Stimulated activated naive B cell treated with anti-CD40 and anti-IgM and Interleukin-4, amounts not matched to agents 10 μg/mL and 1 μg/mL and 100 μg/mL, for 72 hours (primary cell): ENCODE measurements at regions not wholly inside any gene's neighbourhood (a gene's known extent, or its start where the extent isn't known, plus 50 kb on each side); places are given as distances from the start of the nearest gene placed in this dataset.

Experiments
- ATAC-seq, 2 donors: fragments of 150-1000 bp; cut with Tn5 transposase; replicated peaks; 2 replicates each; pipeline ENCODE4 v1.10.0; 2021; ENCODE audit warnings: moderate library complexity in 1 of 2
- DNase-seq: peaks from one replicate; pipeline ENCODE4 v3.0.0; 2021
- H3K27ac Mint-ChIP-seq: one replicate; pipeline ENCODE4 v1.8.0; 2022; ENCODE audit warnings: mild to moderate bottlenecking, mixed read lengths
- H3K27me3 Mint-ChIP-seq, 2 donors: one replicate each; pipeline ENCODE4 v1.8.0; 2022; ENCODE audit warnings: mixed read lengths in 2 of 2
- H3K36me3 Mint-ChIP-seq, 2 donors: one replicate each; pipeline ENCODE4 v1.8.0; 2022; ENCODE audit warnings: mixed read lengths in 2 of 2, mild to moderate bottlenecking in 1 of 2
- H3K4me1 Mint-ChIP-seq, 2 donors: one replicate each; pipeline ENCODE4 v1.8.0; 2022; ENCODE audit warnings: mixed read lengths in 2 of 2, mild to moderate bottlenecking in 1 of 2
- H3K4me3 Mint-ChIP-seq, 2 donors: one replicate each; pipeline ENCODE4 v1.8.0; 2022; ENCODE audit warnings: mild to moderate bottlenecking in 2 of 2, mixed read lengths in 2 of 2, moderate library complexity in 1 of 2
- H3K9me3 Mint-ChIP-seq, 2 donors: one replicate each; pipeline ENCODE4 v1.8.0; 2022; ENCODE audit warnings: mixed read lengths in 2 of 2, mild to moderate bottlenecking in 1 of 2

DNA sequence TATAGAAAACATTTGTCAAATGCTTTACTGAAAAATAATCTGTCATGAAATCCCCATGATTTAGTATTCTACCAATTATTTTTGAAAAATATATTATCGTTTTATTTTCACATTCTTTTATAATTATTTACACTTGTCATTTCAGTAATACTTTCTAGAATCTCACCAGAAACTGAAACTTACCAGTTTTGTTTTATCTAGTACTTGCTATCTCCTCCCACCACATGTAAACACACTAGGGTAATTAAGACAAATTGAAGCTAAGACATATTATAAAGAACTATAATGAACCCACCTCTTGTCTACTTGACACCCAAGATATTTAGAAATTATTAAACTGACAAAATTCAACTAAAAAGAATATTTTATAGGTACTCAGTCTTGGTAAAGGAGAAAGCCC is 51.5 kb upstream of the GRM3 start:
- no peak for ATAC-seq
- no peaks in the 10 kb centered on the region for H3K27me3 Mint-ChIP-seq
- no peak for DNase-seq
- no peak overlapping the region for H3K27ac Mint-ChIP-seq
- peaks cover 6 to 10% of the 10 kb centered on the region in 2 donors for H3K9me3 Mint-ChIP-seq
- H3K4me1 Mint-ChIP-seq: no peaks in the 10 kb centered on the region
- H3K36me3 Mint-ChIP-seq: no peaks in the 10 kb centered on the region
- no peak overlapping the region for H3K4me3 Mint-ChIP-seq

DNA sequence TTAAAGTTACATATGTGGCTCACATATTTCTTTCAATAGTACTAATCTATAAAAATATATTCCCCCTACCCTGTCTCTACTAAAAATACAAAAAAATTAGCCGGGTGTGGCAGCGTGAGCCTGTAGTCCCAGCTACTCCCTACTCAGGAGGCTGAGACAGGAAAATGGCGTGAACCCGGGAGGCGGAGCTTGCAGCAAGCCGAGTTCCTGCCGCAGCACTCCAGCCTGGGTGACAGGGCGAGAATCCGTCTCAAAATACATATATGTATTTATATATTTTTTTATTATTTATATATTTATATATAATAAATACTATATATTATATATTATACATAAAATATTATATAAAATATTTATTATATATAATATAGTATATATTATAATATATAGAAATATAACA is 69.7 kb upstream of the GRM3 start:
- no peak overlapping the region for H3K27ac Mint-ChIP-seq
- H3K4me1 Mint-ChIP-seq: no peaks in the 10 kb centered on the region
- no peak overlapping the region for H3K4me3 Mint-ChIP-seq
- H3K36me3 Mint-ChIP-seq: no peaks in the 10 kb centered on the region
- H3K27me3 Mint-ChIP-seq: no peaks in the 10 kb centered on the region
- peaks cover 6 to 7% of the 10 kb centered on the region in 2 donors for H3K9me3 Mint-ChIP-seq
- no peak for DNase-seq
- ATAC-seq: no peak

DNA sequence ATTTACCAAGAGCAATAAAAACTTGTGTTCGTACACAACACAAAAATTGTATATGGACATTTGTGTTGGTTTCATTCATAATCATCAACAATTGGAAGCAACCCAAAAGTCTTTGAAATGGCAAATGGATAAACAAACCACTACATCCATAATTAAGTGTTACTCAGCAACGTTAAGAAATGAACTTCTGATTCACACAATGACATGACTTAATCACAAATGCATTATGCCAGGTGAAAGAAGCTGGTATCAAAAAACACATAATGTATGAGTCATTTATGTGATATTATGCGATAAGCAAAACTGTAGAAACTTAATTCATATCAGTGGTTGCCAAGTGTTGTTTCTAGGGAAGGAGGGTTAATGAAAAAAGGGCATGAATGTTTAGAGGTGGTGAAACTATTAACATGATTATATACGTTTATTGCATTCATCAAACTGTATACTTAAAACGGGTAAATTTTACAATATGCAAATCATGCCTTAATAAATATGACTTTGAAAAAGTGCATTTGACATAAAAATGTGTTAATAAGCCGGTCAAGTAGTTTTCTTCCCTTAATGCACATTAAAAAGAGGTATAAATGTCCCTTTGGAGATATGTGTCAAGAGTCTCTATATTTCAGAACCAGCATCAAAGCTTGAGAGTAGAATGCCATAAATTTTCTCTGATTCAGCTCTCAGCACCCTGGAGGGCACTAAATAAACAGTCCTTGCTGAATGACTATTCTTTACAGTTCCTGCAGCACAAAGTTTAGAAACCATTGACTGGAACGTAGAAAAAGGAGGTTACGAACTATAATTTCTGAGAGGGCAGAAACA is 84.8 kb upstream of the GRM3 start:
- DNase-seq: no peak
- Mint-ChIP-seq H3K27ac (no peak overlapping the region), H3K9me3 (no peaks in the 10 kb centered on the region), H3K4me1 (no peaks in the 10 kb centered on the region), H3K4me3 (no peak overlapping the region), H3K36me3 (no peaks in the 10 kb centered on the region), H3K27me3 (no peaks in the 10 kb centered on the region)
- ATAC-seq: no peak

DNA sequence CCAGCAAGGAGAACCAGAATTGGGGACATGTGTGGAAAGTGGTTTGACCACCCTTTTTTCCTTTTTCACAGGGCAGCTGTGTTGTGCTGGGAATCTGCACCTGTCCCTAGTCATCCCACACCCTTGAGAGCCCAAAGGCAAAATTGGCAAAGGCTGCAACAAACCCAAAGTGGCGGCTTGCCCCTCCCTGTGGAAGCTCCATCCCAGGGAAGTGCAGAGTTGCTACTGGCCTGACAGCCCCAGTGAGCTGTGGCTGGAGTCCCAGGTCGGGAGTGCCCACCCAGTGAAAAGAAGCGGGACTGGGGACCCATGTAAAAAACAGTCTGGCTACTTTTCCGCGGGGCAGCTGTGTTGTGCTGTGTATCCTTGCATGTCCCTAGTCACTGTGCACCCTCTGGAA is 109.1 kb upstream of the GRM3 start:
- no peak for ATAC-seq
- Mint-ChIP-seq H3K4me1 (no peaks in the 10 kb centered on the region), H3K27ac (no peak overlapping the region)

DNA sequence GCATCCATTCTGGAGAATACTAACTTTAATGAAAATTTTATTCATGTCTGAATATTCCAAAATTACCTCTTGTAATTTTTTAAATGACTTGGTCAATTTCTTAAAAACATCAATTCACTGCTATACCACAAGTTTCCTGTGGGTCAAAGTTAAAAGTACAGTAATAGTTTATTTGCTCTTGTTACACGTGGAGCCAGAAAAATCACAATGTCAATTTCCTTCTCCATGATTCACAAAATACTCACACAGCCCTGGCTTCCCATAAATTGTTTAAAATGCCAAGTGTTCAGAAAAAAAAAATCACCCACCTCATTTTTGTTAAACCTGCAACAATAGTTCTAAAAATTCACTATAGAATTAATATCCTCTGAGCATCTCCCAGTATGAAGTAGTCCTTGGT is 139.5 kb upstream of the GRM3 start:
- Mint-ChIP-seq H3K4me1 (no peaks in the 10 kb centered on the region), H3K9me3 (no peaks in the 10 kb centered on the region), H3K27ac (no peak overlapping the region), H3K27me3 (no peaks in the 10 kb centered on the region), H3K36me3 (no peaks in the 10 kb centered on the region), H3K4me3 (no peak overlapping the region)
- ATAC-seq (no peak), DNase-seq (no peak)

More for the DNA sequence above, 109.1 kb upstream of the GRM3 start:
- no peak for DNase-seq
- Mint-ChIP-seq H3K9me3 (peaks cover 0 to 8% of the 10 kb centered on the region in 2 donors), H3K36me3 (no peaks in the 10 kb centered on the region), H3K27me3 (no peaks in the 10 kb centered on the region), H3K4me3 (no peak overlapping the region)

DNA sequence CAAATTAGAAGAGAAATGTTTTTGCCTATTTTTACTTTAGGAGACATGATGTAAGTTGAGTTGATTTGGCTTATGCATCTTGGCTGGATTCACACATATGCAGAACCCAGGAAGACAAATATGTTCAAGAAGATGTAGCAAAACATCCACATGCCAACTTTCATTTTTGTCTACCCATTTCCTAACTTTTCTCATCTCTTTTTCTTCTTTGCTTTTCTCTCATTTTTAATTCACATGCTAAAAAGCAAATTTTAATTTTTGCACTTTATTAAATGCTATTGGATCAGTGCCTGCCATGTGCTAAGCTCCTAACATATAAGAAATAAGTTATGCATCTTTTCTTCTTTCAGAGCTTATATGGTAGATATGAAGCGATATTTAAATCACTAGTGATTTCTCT is 143.7 kb upstream of the GRM3 start:
- no peak for ATAC-seq
- no peak for DNase-seq
- Mint-ChIP-seq H3K4me1 (no peaks in the 10 kb centered on the region), H3K4me3 (no peak overlapping the region), H3K9me3 (no peaks in the 10 kb centered on the region), H3K27ac (no peak overlapping the region), H3K27me3 (no peaks in the 10 kb centered on the region), H3K36me3 (no peaks in the 10 kb centered on the region)

DNA sequence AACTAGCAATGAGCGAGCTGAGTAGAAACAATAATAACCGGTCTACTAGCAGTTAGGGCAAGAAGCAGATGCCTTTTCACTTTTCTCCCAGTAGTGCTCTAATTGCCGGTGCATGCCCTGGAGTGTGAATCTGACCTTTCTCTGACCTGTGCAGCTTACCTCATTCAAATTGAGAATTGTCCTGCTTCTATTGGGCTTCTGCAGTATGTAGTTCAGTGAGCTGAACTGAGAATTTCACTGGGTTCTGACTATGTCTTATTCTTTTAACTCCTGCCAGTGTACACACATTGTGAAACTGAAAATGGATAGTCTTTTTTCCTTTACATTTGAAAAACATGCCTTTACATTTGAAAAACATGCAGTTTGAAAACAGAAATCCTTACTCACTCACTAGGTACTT is 157.9 kb upstream of the GRM3 start:
- ATAC-seq (no peak), DNase-seq (no peak)
- Mint-ChIP-seq H3K36me3 (no peaks in the 10 kb centered on the region), H3K4me1 (no peaks in the 10 kb centered on the region), H3K27ac (no peak overlapping the region), H3K4me3 (no peak overlapping the region), H3K9me3 (peaks cover 0 to 3% of the 10 kb centered on the region in 2 donors), H3K27me3 (no peaks in the 10 kb centered on the region)

DNA sequence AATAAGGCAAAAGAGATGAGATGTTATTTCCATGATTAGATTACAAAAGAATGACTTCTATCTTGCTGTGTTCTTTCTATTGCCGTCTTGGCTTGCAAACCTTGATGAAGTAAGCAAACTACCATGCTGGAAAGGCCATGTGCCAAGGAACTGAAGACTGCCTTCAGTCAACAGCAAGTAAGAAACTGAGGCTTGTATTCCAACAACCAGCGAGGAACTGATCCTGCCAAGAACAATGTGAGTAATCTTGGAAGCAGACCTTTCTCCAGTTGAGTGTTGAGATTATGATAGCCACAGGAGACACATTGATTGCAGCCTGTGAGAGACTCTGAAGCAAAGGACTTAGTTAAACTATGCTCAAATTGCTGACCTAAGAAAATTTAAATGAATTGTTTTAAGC is 164.6 kb upstream of the GRM3 start:
- DNase-seq (no peak), ATAC-seq (no peak)
- no peaks in the 10 kb centered on the region for H3K36me3 Mint-ChIP-seq
- H3K27ac Mint-ChIP-seq: no peak overlapping the region
- no peaks in the 10 kb centered on the region for H3K4me1 Mint-ChIP-seq
- peaks cover 0 to 1% of the 10 kb centered on the region in 2 donors for H3K9me3 Mint-ChIP-seq
- no peak overlapping the region for H3K4me3 Mint-ChIP-seq
- H3K27me3 Mint-ChIP-seq: no peaks in the 10 kb centered on the region

DNA sequence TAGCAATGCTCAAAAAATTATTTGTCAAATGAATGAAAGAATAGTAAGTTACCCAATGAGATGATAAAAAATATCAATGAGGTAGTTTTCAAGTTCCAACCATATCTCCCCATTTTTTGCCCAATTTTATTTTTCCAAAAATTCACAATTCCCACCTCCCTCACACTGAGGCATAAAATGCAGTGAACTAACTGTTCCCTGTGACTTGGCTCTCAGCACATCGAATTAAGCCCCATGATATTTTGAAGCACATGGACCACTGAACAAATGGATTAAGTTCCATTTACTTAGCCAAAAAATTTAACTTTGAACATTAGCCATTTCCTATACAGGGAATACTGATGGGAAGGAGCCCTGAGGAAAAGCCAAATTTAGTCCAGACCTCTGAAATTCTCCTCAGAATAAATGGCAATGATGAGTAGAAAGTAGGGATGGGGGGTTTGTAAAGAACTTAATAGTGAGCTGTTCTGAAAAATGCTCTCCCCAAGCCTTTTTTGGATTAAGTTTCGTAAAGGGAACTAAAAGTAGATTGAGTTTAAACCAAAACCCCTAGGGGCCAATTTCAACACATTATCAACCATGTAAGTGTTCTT is 166.3 kb upstream of the GRM3 start:
- no peak for ATAC-seq
- Mint-ChIP-seq H3K4me1 (no peaks in the 10 kb centered on the region), H3K9me3 (peaks cover 0 to 1% of the 10 kb centered on the region in 2 donors), H3K4me3 (no peak overlapping the region), H3K36me3 (no peaks in the 10 kb centered on the region), H3K27me3 (no peaks in the 10 kb centered on the region), H3K27ac (no peak overlapping the region)
- DNase-seq: no peak

DNA sequence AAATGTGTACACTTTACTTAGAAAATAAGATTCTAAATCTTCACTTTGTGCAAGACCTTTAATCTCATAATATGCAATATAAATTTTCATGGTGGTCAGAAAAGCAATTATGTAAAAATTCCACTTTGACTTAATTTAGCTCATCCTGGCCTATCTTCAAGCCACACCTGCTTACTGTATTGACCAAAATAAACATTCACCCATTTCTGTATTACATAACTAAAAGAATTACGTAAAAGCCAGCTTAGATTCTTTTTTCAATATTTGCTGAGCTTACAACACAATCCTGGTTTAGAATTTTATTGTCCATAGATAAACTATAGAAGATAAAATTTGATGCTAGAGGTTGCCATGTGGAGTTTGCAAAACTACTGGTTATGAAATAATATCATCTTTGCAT is 172.9 kb upstream of the GRM3 start:
- H3K27me3 Mint-ChIP-seq: no peaks in the 10 kb centered on the region
- ATAC-seq (no peak), DNase-seq (no peak)
- no peak overlapping the region for H3K4me3 Mint-ChIP-seq
- H3K36me3 Mint-ChIP-seq: no peaks in the 10 kb centered on the region
- no peak overlapping the region for H3K27ac Mint-ChIP-seq
- H3K4me1 Mint-ChIP-seq: no peaks in the 10 kb centered on the region
- H3K9me3 Mint-ChIP-seq: no peaks in the 10 kb centered on the region

DNA sequence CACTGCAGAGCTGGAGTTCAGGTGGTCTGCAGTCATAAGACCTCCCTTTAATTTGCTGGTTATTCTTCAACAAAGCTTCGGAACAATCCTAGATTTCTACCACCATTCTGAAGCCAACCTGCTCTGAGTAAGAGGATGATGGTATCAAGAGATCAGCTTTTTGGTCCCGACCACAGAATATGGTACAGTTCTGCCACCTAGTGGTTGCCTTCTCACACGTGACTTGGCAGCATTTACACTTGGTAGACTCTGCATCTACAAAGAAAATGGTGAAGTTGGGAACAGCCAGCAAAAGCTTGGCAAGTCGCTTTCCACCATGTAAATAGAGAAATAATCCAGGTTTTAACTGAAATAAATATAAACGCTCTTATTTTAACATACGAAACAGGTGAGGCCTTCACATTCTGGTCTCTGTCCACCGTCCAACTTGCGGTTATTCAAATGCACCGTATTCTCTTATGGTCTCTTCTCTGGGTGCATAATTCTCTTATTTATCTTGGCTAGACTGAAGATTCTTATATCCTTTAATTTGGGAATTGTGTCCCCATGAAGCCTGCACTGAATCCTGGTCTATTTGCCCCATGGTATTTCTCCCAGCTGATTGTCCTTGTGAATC is 173.9 kb upstream of the GRM3 start:
- no peaks in the 10 kb centered on the region for H3K9me3 Mint-ChIP-seq
- H3K4me3 Mint-ChIP-seq: no peak overlapping the region
- DNase-seq (peak; percentile 15), ATAC-seq (peak; percentile 84 to 90)
- H3K27ac Mint-ChIP-seq: no peak overlapping the region
- no peaks in the 10 kb centered on the region for H3K27me3 Mint-ChIP-seq
- H3K4me1 Mint-ChIP-seq: no peaks in the 10 kb centered on the region
- no peaks in the 10 kb centered on the region for H3K36me3 Mint-ChIP-seq

DNA sequence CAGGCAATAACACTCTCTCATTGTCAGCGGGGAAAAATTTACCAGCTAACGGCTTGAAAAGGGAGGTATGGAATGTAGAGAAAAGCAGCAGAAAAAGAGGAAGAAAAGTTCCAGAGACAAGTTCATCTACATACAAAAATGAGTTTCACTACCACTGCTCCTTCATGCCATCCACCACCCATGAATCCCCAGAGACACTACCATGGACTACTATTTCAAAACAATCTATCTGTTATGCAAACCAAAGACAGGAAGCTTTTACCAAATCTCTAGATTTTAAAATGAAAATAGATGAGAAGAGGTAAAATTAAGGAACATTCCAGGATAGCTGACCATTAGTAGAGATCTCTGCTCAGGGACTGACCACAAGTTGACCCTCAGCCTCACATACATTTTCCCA is 189.0 kb upstream of the GRM3 start:
- Mint-ChIP-seq H3K4me3 (no peak overlapping the region), H3K4me1 (no peaks in the 10 kb centered on the region), H3K27me3 (no peaks in the 10 kb centered on the region), H3K9me3 (no peaks in the 10 kb centered on the region), H3K27ac (no peak overlapping the region), H3K36me3 (no peaks in the 10 kb centered on the region)
- ATAC-seq (no peak), DNase-seq (no peak)

DNA sequence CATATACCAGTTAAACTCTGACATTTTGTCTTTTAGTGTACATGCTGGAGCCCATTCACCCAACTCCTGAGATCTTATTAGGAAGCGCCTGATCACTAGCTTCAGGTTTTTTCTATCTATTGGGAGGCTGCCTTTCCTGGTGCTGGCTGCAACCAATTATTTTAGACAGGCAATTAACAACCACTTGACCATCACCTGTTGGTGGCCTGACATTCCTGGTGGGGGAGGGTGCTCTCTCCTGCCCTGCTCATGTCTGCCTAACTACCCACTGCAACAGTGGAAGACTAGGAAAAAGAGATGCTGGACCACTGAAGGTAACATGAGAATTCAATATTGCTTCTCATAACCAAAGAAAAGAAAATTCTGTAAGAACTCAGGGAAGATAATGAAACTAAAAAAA is 190.3 kb upstream of the GRM3 start:
- DNase-seq (no peak), ATAC-seq (no peak)
- no peaks in the 10 kb centered on the region for H3K36me3 Mint-ChIP-seq
- H3K9me3 Mint-ChIP-seq: no peaks in the 10 kb centered on the region
- no peak overlapping the region for H3K4me3 Mint-ChIP-seq
- H3K4me1 Mint-ChIP-seq: no peaks in the 10 kb centered on the region
- H3K27ac Mint-ChIP-seq: no peak overlapping the region
- H3K27me3 Mint-ChIP-seq: no peaks in the 10 kb centered on the region

DNA sequence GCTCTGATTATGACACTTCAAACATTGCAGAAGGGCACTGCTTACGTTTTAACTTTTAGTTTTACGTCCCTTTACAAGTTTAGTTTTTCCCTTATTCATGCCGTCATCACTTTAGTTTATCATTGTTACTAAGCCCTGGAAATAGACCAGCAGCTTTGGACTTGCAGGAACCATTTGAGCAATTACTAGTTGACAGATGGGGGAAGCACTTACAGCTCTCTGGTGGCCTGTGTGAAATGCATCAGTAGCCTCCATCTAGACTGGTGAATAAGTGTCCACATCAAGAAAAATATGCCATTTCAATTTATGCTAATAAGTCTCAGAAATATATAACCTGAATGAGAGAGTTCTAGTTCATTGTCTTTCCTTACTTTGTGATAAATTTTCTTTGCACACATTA is 194.9 kb upstream of the GRM3 start:
- ATAC-seq (no peak), DNase-seq (no peak)
- Mint-ChIP-seq H3K9me3 (no peaks in the 10 kb centered on the region), H3K27me3 (no peaks in the 10 kb centered on the region), H3K27ac (no peak overlapping the region), H3K4me1 (no peaks in the 10 kb centered on the region), H3K36me3 (no peaks in the 10 kb centered on the region), H3K4me3 (no peak overlapping the region)

DNA sequence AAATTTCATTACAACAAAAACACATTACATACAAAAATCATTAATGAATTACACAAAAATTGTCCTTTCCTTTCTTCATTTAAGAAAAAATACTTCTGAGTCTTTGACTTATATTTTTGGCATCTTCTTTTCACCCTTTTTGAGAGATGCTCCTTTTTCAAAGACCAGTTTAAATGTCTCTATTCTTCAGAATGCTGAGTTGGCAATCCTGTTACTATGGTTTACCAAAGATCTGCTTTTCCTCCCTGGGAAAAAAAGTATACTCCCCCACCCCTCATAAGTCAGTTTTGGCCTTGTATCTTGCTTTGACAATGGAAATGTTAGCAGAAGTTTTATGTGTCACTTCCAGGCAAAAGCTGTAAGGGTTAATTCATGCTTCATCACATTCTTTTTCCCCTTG is 198.4 kb upstream of the GRM3 start:
- DNase-seq (no peak), ATAC-seq (no peak)
- no peaks in the 10 kb centered on the region for H3K9me3 Mint-ChIP-seq
- H3K36me3 Mint-ChIP-seq: no peaks in the 10 kb centered on the region
- H3K4me3 Mint-ChIP-seq: no peak overlapping the region
- no peaks in the 10 kb centered on the region for H3K4me1 Mint-ChIP-seq
- no peak overlapping the region for H3K27ac Mint-ChIP-seq
- H3K27me3 Mint-ChIP-seq: no peaks in the 10 kb centered on the region
